ENCODE measurements at regions not wholly inside any gene's neighbourhood (a gene's known extent, or its start where the extent isn't known, plus 50 kb on each side); places are given as distances from the start of the nearest gene placed in this dataset.
"Not testable (repeated sequence)": the region's sequence is repeated elsewhere in the genome, so short reads cannot be mapped to it uniquely, and the experiment has no call there.

GRCh38 chr10:121112579-121113384, 261.6 kb downstream of the WDR11 start:
- intact Hi-C loops (cut with DNase I): no loop called here
- DNase-seq (ENCODE audit: low spot score): no peak

GRCh38 chr10:121113385-121113696, 262.2 kb downstream of the WDR11 start:
- intact Hi-C loops (cut with DNase I): no loop called here

DNA sequence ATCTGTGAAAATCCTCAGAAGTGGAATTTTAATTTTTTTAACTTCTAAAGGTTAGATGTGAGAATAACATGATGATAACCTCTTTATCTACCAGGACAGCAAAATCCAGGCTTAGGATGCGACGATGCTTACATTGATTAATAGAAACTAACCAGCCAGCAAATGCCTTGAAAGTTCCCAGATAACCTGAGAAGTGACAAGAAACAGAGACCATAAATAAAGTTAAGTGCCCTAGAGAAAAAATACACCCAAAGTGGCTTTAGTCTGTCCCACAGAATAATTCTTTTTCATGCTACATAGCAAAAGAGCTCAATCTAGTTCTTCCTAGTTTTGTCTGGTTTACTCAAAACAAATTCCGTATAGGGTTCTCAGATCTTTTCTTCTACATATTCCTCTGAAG, 262.7 kb downstream of the WDR11 start:
- intact Hi-C loops (cut with DNase I): no loop called here
- no peak for DNase-seq (ENCODE audit: low spot score)

More at GRCh38 chr10:121113385-121113696, 262.2 kb downstream of the WDR11 start:
- no peak for DNase-seq (ENCODE audit: low spot score)

- no peak for DNase-seq (ENCODE audit: low spot score)
- intact Hi-C loops (cut with DNase I): no loop called here
These were observed 264.0 kb downstream of the WDR11 start for GRCh38 chr10:121115154-121115553.

DNA sequence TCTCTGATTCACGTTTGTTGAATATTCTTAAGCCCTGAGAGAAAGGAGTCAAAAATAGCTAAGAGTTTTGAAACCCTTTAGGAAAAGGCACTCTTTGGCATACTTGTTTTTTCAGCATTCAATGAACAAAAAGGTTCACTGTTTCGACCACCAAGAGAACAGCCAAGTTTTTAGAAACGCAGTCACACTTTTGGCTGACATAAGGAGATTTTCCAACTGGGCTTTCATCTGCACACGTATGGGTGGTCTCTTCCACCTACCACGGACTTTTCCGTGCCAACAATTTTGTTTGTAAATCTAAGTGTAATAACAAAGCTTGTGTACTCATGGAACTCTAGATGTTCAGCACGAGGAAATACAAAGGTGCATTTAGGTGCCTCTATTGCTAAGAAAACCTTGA, 270.3 kb downstream of the WDR11 start:
- DNase-seq (ENCODE audit: low spot score): no peak
- intact Hi-C loops (cut with DNase I): no loop called here

GRCh38 chr10:121127151-121127906, 276.2 kb downstream of the WDR11 start:
- no peak for DNase-seq (ENCODE audit: low spot score)
- intact Hi-C loops (cut with DNase I): no loop called here

- no peak for DNase-seq (ENCODE audit: low spot score)
- intact Hi-C loops (cut with DNase I): no loop called here
These were observed 277.0 kb downstream of the WDR11 start for GRCh38 chr10:121128164-121128563.

DNA sequence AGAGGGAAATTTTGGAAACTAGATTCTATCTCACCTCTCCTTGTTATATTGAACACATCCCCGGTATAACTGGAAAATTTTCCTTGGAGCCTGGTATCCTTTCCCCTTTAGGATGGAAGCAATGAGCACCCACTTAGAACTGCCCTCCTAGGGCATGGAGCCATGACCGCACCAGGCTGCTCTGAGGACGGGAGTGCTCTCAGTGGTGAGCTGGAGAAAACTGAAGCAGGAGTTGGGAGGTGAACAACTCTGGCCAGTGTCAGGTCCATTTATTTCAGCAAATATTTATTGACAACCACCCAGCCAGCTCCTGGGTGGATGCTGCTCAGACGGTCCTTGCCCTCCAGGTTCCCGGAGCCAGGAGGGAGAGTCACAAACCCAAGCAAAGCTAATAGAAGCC, 278.1 kb downstream of the WDR11 start:
- intact Hi-C loops (cut with DNase I): no loop called here
- no peak for DNase-seq (ENCODE audit: low spot score)

DNA sequence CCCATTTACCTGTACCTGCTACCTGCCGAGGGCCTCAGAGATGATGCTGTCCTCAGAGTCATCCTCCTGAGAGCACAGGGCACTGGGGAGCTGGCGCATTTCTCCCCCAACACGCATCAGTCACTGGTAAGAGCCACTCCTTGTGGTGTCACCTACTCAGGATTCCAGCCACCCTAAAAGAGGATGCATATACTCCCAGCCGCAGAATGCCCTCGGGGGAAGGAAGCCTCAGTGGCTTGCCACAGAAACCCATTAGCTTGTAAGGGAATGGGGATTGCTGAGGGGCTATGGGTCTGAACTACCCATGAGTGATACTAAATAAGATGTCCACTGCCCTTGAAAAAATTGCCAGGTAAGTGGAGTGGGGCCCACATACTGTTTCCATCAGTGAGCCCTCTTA, 279.2 kb downstream of the WDR11 start:
- intact Hi-C loops (cut with DNase I): no loop called here
- no peak for DNase-seq (ENCODE audit: low spot score)

DNA sequence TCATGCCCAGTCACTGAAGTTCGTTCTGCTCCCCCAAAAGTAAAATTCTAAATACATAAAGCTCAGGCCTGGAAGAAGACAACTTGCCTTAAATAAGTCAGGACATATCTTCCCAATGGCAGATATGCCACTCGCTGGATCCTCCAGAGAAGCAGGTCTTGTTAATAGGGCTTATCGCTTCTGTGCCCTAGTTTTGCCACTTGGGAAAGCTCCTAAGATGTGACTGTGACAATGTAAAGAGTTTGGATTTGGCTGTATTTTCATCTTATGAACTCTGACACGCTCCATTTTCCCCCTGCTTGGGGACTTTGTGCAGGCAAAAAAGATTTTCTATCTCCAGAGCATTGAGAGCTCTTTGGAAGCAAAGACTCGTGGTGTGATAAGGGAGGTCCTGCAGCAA, 279.9 kb downstream of the WDR11 start:
- DNase-seq (ENCODE audit: low spot score): no peak
- intact Hi-C loops (cut with DNase I): no loop called here

DNA sequence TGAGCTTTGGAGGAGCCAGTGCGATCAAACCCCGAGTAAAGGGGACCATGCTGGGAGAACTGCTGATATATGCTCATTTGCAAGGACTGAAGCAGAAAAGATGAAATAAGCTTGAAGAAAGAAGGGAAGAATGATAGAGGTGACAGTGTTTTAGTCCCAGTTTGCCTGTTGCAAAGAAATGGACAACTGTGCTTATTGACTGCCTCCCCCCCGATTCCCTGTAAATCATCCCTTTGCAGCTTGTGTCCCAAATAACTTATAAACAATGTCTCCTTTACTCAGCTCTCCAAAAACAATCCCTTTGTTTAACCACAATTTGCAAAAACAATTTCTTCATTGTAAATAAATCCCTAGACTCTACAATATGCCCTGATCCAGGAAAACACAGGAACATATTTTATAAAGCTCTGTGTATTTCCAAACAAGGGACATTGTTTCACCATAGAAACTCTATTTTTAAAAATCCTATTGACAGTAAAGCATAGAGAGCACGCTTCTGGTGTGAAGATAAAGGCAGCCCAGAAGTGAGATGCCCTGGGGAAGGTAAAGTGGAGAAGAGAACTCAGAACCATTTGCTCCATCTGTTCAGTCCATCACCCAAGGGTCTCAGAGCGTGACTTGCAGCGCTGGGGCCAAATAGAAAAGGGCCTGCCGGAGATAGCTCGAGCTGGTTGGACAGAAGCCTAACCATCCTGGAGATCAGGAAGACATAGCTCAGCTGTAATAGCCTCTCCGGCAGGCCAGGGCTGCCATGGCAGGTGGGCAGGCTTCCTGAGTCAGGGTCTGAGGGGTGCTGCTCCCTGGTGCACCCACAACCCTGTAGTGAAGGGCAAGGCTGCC, 280.5 kb downstream of the WDR11 start:
- DNase-seq (ENCODE audit: low spot score): no peak
- intact Hi-C loops (cut with DNase I): no loop called here

GRCh38 chr10:121132273-121132672, 281.1 kb downstream of the WDR11 start:
- intact Hi-C loops (cut with DNase I): no loop called here
- DNase-seq (ENCODE audit: low spot score): no peak

GRCh38 chr10:121133901-121134300, 282.7 kb downstream of the WDR11 start:
- intact Hi-C loops (cut with DNase I): no loop called here
- no peak for DNase-seq (ENCODE audit: low spot score)

- intact Hi-C loops (cut with DNase I): no loop called here
- DNase-seq (ENCODE audit: low spot score): no peak
These were observed 283.5 kb downstream of the WDR11 start for GRCh38 chr10:121134711-121135110.

DNA sequence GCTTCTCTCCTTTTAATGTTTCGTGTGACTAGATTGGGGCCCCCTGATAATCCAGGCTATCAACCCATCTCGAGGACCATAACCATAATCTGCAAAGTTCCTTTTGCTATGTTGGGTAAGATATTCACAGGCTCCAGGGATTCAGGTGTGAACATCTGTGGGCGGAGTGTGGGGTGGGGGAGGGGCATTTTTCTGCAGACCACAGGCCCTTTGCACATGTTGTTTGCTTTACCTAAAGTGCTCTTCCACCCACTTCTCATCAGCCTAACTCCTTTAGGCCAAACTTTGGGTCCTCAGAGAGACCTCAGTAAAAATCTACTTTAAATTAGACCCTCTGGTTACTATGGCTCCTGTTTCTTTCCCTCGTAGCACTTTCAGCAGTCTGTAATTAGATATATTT, 284.4 kb downstream of the WDR11 start:
- intact Hi-C loops (cut with DNase I): no loop called here
- DNase-seq (ENCODE audit: low spot score): no peak

GRCh38 chr10:121137533-121137932, 286.4 kb downstream of the WDR11 start:
- intact Hi-C loops (cut with DNase I): no loop called here
- no peak for DNase-seq (ENCODE audit: low spot score)

GRCh38 chr10:121138112-121138860, 287.1 kb downstream of the WDR11 start:
- no peak for DNase-seq (ENCODE audit: low spot score)
- intact Hi-C loops (cut with DNase I): no loop called here

DNA sequence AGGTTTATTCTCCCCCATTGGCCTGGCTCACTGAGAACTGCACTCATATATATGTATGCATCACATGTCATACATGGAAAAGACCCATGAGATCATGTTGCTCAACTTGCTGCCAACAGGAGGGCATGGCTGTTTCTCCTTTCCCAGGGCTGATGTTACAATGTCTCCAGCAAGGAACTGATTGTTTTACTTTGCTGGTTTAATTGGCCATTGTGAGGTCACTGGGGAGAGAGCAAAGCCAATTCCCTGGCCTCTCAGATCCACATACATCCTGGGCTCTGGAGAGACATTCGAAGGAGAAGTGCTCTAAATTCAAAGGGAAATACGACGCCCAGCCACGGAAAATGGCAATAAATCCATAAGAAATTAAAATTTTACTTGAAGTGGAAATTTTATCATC, 287.8 kb downstream of the WDR11 start:
- intact Hi-C loops (cut with DNase I): no loop called here

GRCh38 chr10:121145802-121146395, 294.7 kb downstream of the WDR11 start:
- intact Hi-C loops (cut with DNase I); DNase-seq (ENCODE audit: low spot score): not testable (repeated sequence)

More for the DNA sequence above, 287.8 kb downstream of the WDR11 start:
- no peak for DNase-seq (ENCODE audit: low spot score)

Data from posterior vena cava (tissue), 2 donors.